ENCODE measurements at regions not wholly inside any gene's neighbourhood (a gene's known extent, or its start where the extent isn't known, plus 50 kb on each side); places are given as distances from the start of the nearest gene placed in this dataset.

- POLR2A ChIA-PET = interaction anchor here (1.1 kb wide), 1 partner anchor 224 kb away, joined by 5 read pairs; no protein-coding TSS in a partner anchor
- no peak overlapping the region for H3K4me3 ChIP-seq (ENCODE audit: low read depth, low read length)
- CTCF ChIA-PET = interaction anchor here (1.5 kb wide), 1 partner anchor 10 kb away, joined by 3 read pairs; no protein-coding TSS in a partner anchor
- DNase-seq (ENCODE audit: low read depth, low spot score) = peak; percentile 9
- TF ChIP-seq CTCF (IDR thresholded peaks at IDR 0.05; ENCODE audit: insufficient read depth, low read length, missing control alignments) = no peak
Observed at GRCh38 chr13:73870036-73870741, 264.0 kb downstream of the KLF12 start.

GRCh38 chr13:73865027-73865426 lies 269.2 kb downstream of the KLF12 start:
- no peak overlapping the region for H3K4me3 ChIP-seq (ENCODE audit: low read depth, low read length)
- ChIA-PET CTCF (interaction anchor here (1.0 kb wide), 1 partner anchor 17 kb away, joined by 3 read pairs; no protein-coding TSS in a partner anchor), POLR2A (no interaction called here)
- DNase-seq (ENCODE audit: low read depth, low spot score) = no peak
- TF ChIP-seq CTCF (IDR thresholded peaks at IDR 0.05; ENCODE audit: insufficient read depth, low read length, missing control alignments) = no peak

GRCh38 chr13:73861136-73861535 lies 273.1 kb downstream of the KLF12 start:
- no peak for TF ChIP-seq CTCF (IDR thresholded peaks at IDR 0.05; ENCODE audit: insufficient read depth, low read length, missing control alignments)
- ChIA-PET POLR2A (no interaction called here), CTCF (no interaction called here)
- no peak overlapping the region for H3K4me3 ChIP-seq (ENCODE audit: low read depth, low read length)
- DNase-seq (ENCODE audit: low read depth, low spot score) = no peak

- H3K4me3 ChIP-seq (ENCODE audit: low read depth, low read length) = no peak overlapping the region
- no peak for TF ChIP-seq CTCF (IDR thresholded peaks at IDR 0.05; ENCODE audit: insufficient read depth, low read length, missing control alignments)
- no peak for DNase-seq (ENCODE audit: low read depth, low spot score)
- ChIA-PET POLR2A (no interaction called here), CTCF (interaction anchor here (1.2 kb wide), 1 partner anchor 10 kb away, joined by 3 read pairs; no protein-coding TSS in a partner anchor)
Observed at GRCh38 chr13:73860501-73860900, 273.7 kb downstream of the KLF12 start.

GRCh38 chr13:73859841-73860240 lies 274.4 kb downstream of the KLF12 start:
- no peak for DNase-seq (ENCODE audit: low read depth, low spot score)
- H3K4me3 ChIP-seq (ENCODE audit: low read depth, low read length) = no peak overlapping the region
- TF ChIP-seq CTCF (IDR thresholded peaks at IDR 0.05; ENCODE audit: insufficient read depth, low read length, missing control alignments) = no peak
- ChIA-PET POLR2A (no interaction called here), CTCF (interaction anchor here (1.2 kb wide), 1 partner anchor 10 kb away, joined by 3 read pairs; no protein-coding TSS in a partner anchor)

GRCh38 chr13:73857106-73857505 lies 277.1 kb downstream of the KLF12 start:
- DNase-seq (ENCODE audit: low read depth, low spot score) = no peak
- CTCF ChIA-PET = no interaction called here
- no peak overlapping the region for H3K4me3 ChIP-seq (ENCODE audit: low read depth, low read length)
- POLR2A ChIA-PET = no interaction called here
- no peak for TF ChIP-seq CTCF (IDR thresholded peaks at IDR 0.05; ENCODE audit: insufficient read depth, low read length, missing control alignments)
